Loucy (cell line): ENCODE measurements at regions not wholly inside any gene's neighbourhood (a gene's known extent, or its start where the extent isn't known, plus 50 kb on each side); places are given as distances from the start of the nearest gene placed in this dataset.

ENCODE experiments used
- H2AFZ ChIP-seq: fragments of 200-600 bp; sonication (generic); 2 replicates; pipeline ENCODE4 v1.6.0; 2016; ENCODE audit warnings: antibody characterized with exemption, mild to moderate bottlenecking, low read length, moderate library complexity
- H3F3A ChIP-seq: fragments of 200-600 bp; 2 replicates; pipeline ENCODE4 v1.6.0; 2016; ENCODE audit warnings: antibody characterized with exemption, low read depth, mild to moderate bottlenecking
- H3K27me3 ChIP-seq: fragments of 200-600 bp; sonication (generic); 2 replicates; pipeline ENCODE4 v1.6.1; 2014; ENCODE audit warnings: low read length, mild to moderate bottlenecking; ENCODE audit not compliant: insufficient read depth, poor library complexity, severe bottlenecking
- H3K36me3 ChIP-seq: fragments of 200-600 bp; sonication (generic); 2 replicates; pipeline ENCODE4 v1.6.1; 2016; ENCODE audit warnings: low read length; ENCODE audit not compliant: insufficient read depth
- H3K4me1 ChIP-seq: fragments of 200-600 bp; sonication (generic); 2 replicates; pipeline ENCODE4 v1.5.1; 2014; ENCODE audit warnings: low read length, mild to moderate bottlenecking; ENCODE audit not compliant: insufficient read depth, poor library complexity, severe bottlenecking
- H3K4me2 ChIP-seq: fragments of 200-600 bp; sonication (generic); 2 replicates; pipeline ENCODE4 v1.6.0; 2014; ENCODE audit warnings: antibody characterized with exemption, low read length, low read depth, mild to moderate bottlenecking; ENCODE audit not compliant: poor library complexity, severe bottlenecking
- H3K4me3 ChIP-seq: fragments of 200-600 bp; sonication (generic); 2 replicates; pipeline ENCODE4 v1.5.1; 2014; ENCODE audit warnings: low read length, mild to moderate bottlenecking, mixed read lengths; ENCODE audit not compliant: poor library complexity, severe bottlenecking
- H3K79me2 ChIP-seq: fragments of 200-600 bp; sonication (generic); 2 replicates; pipeline ENCODE4 v1.6.1; 2014; ENCODE audit warnings: low read length; ENCODE audit not compliant: insufficient read depth
- H3K9ac ChIP-seq: fragments of 200-600 bp; sonication (generic); 2 replicates; pipeline ENCODE4 v1.6.0; 2014; ENCODE audit warnings: mild to moderate bottlenecking, low read depth, low read length, moderate library complexity; ENCODE audit not compliant: poor library complexity, severe bottlenecking
- H3K9me2 ChIP-seq: fragments of 200-600 bp; sonication (generic); replicated peaks from 2 replicates; pipeline ENCODE4 v1.6.1; 2016; ENCODE audit warnings: low read depth, low read length, mixed read lengths
- H3K9me3 ChIP-seq: fragments of 200-600 bp; sonication (generic); 2 replicates; pipeline ENCODE4 v1.6.1; 2014; ENCODE audit warnings: mild to moderate bottlenecking, antibody characterized with exemption, low read length, low read depth; ENCODE audit not compliant: insufficient read depth
- H4K20me1 ChIP-seq: fragments of 200-600 bp; sonication (generic); 2 replicates; pipeline ENCODE4 v1.6.0; 2014; ENCODE audit warnings: antibody characterized with exemption, low read length, mild to moderate bottlenecking; ENCODE audit not compliant: insufficient read depth, poor library complexity, severe bottlenecking
- EZH2phosphoT487 ChIP-seq: fragments of 200-600 bp; IDR thresholded peaks from 2 replicates; pipeline ENCODE4 v1.6.1; 2018; ENCODE audit warnings: antibody characterized with exemption, mild to moderate bottlenecking, moderate library complexity, borderline replicate concordance
- TF ChIP-seq, protein P1 (sequence below): fragments of 200-600 bp; sonication (generic); conservative IDR thresholded peaks from 2 replicates; pipeline ENCODE4 v1.5.1; 2014; ENCODE audit warnings: mild to moderate bottlenecking, antibody characterized with exemption, low read length

DNA sequence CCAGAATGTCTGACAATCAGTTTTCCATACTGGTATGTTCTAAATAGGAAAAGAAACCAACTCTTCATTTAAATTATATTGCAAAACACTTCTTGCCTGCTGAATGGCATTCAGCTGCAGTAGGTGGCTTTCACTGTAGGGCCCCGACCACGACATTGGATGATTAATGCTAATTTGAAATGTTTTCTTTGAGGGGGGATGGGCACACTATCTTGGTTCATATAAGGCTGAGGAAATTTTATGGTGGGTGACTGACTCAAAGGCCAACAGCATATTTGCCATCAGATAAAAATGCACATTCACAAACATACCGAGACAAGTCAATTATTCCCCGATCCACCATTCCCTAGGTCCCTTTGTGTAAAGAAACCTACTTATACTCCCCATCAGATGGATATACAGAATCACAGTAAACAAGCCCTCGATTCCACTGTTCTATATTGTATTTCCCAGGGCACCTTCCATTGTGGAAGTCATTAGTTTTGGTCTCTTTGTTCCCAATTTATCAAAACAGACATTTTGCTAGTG lies 464.2 kb upstream of the DAB1 start:
- Histone ChIP-seq H3K9me3 (no peaks in the 10 kb centered on the region), H3K4me2 (no peak overlapping the region), H3K27me3 (no peaks in the 10 kb centered on the region), H3K36me3 (no peaks in the 10 kb centered on the region), H3F3A (no peaks in the 10 kb centered on the region), H3K9ac (no peak overlapping the region), H3K4me1 (no peaks in the 10 kb centered on the region), H3K9me2 (no peaks in the 10 kb centered on the region), H4K20me1 (no peaks in the 10 kb centered on the region), H3K4me3 (no peak overlapping the region), H3K79me2 (no peaks in the 10 kb centered on the region), H2AFZ (no peak overlapping the region)
- TF ChIP-seq EZH2phosphoT487 = no peak
- TF ChIP-seq, protein P1, sequence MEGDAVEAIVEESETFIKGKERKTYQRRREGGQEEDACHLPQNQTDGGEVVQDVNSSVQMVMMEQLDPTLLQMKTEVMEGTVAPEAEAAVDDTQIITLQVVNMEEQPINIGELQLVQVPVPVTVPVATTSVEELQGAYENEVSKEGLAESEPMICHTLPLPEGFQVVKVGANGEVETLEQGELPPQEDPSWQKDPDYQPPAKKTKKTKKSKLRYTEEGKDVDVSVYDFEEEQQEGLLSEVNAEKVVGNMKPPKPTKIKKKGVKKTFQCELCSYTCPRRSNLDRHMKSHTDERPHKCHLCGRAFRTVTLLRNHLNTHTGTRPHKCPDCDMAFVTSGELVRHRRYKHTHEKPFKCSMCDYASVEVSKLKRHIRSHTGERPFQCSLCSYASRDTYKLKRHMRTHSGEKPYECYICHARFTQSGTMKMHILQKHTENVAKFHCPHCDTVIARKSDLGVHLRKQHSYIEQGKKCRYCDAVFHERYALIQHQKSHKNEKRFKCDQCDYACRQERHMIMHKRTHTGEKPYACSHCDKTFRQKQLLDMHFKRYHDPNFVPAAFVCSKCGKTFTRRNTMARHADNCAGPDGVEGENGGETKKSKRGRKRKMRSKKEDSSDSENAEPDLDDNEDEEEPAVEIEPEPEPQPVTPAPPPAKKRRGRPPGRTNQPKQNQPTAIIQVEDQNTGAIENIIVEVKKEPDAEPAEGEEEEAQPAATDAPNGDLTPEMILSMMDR = no peak

DNA sequence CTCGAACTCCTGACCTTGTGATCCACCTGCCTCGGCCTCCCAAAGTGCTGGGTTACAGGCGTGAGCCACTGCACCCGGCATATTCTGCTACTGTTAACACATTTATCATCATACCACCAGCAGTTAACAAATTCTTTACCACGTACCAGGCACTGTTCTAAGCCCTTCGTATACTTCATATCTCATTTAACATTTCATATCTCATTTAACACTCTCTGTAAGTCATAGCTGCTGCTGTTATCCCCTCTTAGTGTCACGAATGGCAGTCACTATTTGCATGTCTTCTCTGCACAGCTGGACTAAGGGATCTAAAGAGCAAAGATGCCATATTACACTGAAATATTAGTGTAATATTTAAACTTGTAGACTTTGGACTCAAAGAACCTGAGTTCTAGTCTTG lies 462.5 kb upstream of the DAB1 start:
- H3F3A ChIP-seq = no peaks in the 10 kb centered on the region
- H3K79me2 ChIP-seq = no peaks in the 10 kb centered on the region
- H3K4me2 ChIP-seq = no peak overlapping the region
- H3K36me3 ChIP-seq = no peaks in the 10 kb centered on the region
- no peaks in the 10 kb centered on the region for H3K9me3 ChIP-seq
- no peaks in the 10 kb centered on the region for H4K20me1 ChIP-seq
- no peak overlapping the region for H3K4me3 ChIP-seq
- no peaks in the 10 kb centered on the region for H3K4me1 ChIP-seq
- no peak overlapping the region for H3K9ac ChIP-seq
- no peak for TF ChIP-seq EZH2phosphoT487
- TF ChIP-seq, protein P1 = no peak
- H2AFZ ChIP-seq = no peak overlapping the region
- H3K9me2 ChIP-seq = no peaks in the 10 kb centered on the region
- H3K27me3 ChIP-seq = no peaks in the 10 kb centered on the region

DNA sequence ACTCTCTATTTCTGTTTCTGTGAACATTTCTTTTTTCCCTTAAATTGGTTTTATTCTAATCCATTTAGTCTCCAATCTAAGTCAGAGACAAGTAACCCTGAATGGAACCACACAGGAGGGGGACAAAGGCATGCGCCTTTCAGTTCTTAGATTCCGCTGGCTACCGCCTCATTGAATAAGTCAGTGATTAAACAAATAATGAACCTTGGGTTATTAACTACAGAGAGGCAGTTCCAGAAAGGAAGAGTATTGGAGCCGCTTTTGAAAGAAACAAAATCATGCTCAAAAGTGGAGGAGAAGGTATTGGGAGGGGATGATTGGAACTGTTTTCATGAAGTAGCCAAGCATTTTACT lies 459.8 kb upstream of the DAB1 start:
- H3K36me3 ChIP-seq = no peaks in the 10 kb centered on the region
- H2AFZ ChIP-seq = no peak overlapping the region
- H3F3A ChIP-seq = no peaks in the 10 kb centered on the region
- H4K20me1 ChIP-seq = no peaks in the 10 kb centered on the region
- H3K27me3 ChIP-seq = no peaks in the 10 kb centered on the region
- H3K4me1 ChIP-seq = no peaks in the 10 kb centered on the region
- H3K9ac ChIP-seq = no peak overlapping the region
- no peak overlapping the region for H3K4me2 ChIP-seq
- TF ChIP-seq EZH2phosphoT487 = no peak
- TF ChIP-seq, protein P1 = no peak
- no peaks in the 10 kb centered on the region for H3K79me2 ChIP-seq
- no peaks in the 10 kb centered on the region for H3K9me2 ChIP-seq
- H3K4me3 ChIP-seq = no peak overlapping the region
- H3K9me3 ChIP-seq = no peaks in the 10 kb centered on the region
